Mammary epithelial cell (primary cell): ENCODE measurements at regions not wholly inside any gene's neighbourhood (a gene's known extent, or its start where the extent isn't known, plus 50 kb on each side); places are given as distances from the start of the nearest gene placed in this dataset.

Experiments used
- CTCF ChIP-seq, 2 donors: IDR thresholded peaks in 1 of 2; conservative IDR thresholded peaks in 1 of 2; 2 replicates each; pipeline ENCODE4 v1.5.1; 2011 to 2012; ENCODE audit warnings: inconsistent platforms in 2 of 2, low read length in 2 of 2, mild to moderate bottlenecking in 2 of 2, control low read depth in 1 of 2, low read depth in 1 of 2; ENCODE audit not compliant: insufficient read depth in 1 of 2; ENCODE audit errors: extremely low read depth in 1 of 2
- EZH2 ChIP-seq: IDR thresholded peaks from 2 replicates; pipeline ENCODE4 v1.6.1; 2012; ENCODE audit warnings: low read length, inconsistent platforms, borderline replicate concordance

- TF ChIP-seq CTCF (conservative IDR thresholded peaks at IDR 0.05 in 1 of 2, IDR thresholded peaks at IDR 0.05 in 1 of 2; ENCODE audit: extremely low read depth in 1 of 2, insufficient read depth in 1 of 2, low read depth in 1 of 2, low read length in 2 of 2) = no peak
- no peak for TF ChIP-seq EZH2
Observed at GRCh38 chr9:96183751-96184150, 118.2 kb downstream of the HSD17B3 start.
